NB4 (cell line): ENCODE measurements at regions not wholly inside any gene's neighbourhood (a gene's known extent, or its start where the extent isn't known, plus 50 kb on each side); places are given as distances from the start of the nearest gene placed in this dataset.

Experiments used
- DNase-seq: peaks from one replicate; pipeline ENCODE4 v3.0.0; 2010; ENCODE audit warnings: low read depth
- H3K4me3 ChIP-seq: one replicate; pipeline ENCODE4 v1.5.1; 2011; ENCODE audit warnings: mild to moderate bottlenecking, low read depth, low read length, moderate library complexity
- MYC ChIP-seq: IDR thresholded peaks from 2 replicates; pipeline ENCODE4 v1.6.1; 2011; ENCODE audit warnings: low read depth, low read length
- POLR2A ChIP-seq: IDR thresholded peaks from 2 replicates; pipeline ENCODE4 v1.6.1; 2011; ENCODE audit warnings: mild to moderate bottlenecking; ENCODE audit not compliant: insufficient read length; ENCODE audit errors: extremely low read depth
- TF ChIP-seq, protein P1 (sequence below): IDR thresholded peaks from 2 replicates; pipeline ENCODE4 v1.6.1; 2011; ENCODE audit warnings: low read depth, low read length
- TF ChIP-seq, protein P2 (sequence below): IDR thresholded peaks from one replicate; pipeline ENCODE4 v1.5.1; 2012; ENCODE audit warnings: low read depth, low read length

DNA sequence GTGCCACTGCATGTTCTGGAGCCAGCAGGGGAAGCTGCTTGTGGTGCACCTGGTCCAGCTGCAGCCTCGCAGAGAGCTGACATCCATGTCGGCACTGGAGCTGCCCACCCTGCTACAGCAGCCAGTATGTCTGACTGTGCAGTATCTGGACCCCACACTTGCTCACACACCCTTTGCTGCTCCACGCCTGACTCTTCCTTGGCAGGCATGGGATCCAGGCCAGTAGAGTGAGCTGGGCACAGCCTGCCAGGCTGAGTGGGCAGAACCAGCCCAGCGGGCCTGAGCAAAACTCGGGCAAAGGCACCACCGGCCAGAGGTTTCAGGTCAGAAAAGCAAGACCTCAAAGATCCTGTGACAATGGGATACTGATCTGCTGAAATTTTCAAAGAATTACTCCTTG lies 690.1 kb downstream of the STPG2 start:
- no peak overlapping the region for H3K4me3 ChIP-seq
- TF ChIP-seq MYC (no peak), POLR2A (no peak)
- TF ChIP-seq, protein P1, sequence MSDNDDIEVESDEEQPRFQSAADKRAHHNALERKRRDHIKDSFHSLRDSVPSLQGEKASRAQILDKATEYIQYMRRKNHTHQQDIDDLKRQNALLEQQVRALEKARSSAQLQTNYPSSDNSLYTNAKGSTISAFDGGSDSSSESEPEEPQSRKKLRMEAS: no peak
- TF ChIP-seq, protein P2, sequence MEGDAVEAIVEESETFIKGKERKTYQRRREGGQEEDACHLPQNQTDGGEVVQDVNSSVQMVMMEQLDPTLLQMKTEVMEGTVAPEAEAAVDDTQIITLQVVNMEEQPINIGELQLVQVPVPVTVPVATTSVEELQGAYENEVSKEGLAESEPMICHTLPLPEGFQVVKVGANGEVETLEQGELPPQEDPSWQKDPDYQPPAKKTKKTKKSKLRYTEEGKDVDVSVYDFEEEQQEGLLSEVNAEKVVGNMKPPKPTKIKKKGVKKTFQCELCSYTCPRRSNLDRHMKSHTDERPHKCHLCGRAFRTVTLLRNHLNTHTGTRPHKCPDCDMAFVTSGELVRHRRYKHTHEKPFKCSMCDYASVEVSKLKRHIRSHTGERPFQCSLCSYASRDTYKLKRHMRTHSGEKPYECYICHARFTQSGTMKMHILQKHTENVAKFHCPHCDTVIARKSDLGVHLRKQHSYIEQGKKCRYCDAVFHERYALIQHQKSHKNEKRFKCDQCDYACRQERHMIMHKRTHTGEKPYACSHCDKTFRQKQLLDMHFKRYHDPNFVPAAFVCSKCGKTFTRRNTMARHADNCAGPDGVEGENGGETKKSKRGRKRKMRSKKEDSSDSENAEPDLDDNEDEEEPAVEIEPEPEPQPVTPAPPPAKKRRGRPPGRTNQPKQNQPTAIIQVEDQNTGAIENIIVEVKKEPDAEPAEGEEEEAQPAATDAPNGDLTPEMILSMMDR: no peak
- no peak for DNase-seq

DNA sequence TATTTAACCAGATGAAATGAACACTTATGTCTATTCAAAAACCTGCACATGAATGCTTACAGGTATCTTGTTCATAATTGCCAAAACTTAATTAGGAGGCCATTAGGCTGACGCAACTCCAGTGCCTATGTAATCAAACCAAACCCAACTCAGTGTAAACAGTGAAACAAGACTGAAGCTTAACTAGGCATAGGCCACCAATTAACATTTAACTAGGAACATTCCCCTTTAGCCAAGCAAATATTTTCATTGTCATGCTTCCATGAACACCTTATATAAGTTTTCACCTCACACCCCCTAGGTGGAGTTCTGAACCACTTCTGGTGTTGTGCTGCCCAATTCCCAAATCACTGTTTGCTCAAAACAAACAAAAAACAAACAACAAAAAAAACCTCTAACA lies 686.0 kb downstream of the STPG2 start:
- no peak for DNase-seq
- H3K4me3 ChIP-seq: no peak overlapping the region
- TF ChIP-seq, protein P1: no peak
- TF ChIP-seq POLR2A (no peak), MYC (no peak)
- TF ChIP-seq, protein P2: no peak

DNA sequence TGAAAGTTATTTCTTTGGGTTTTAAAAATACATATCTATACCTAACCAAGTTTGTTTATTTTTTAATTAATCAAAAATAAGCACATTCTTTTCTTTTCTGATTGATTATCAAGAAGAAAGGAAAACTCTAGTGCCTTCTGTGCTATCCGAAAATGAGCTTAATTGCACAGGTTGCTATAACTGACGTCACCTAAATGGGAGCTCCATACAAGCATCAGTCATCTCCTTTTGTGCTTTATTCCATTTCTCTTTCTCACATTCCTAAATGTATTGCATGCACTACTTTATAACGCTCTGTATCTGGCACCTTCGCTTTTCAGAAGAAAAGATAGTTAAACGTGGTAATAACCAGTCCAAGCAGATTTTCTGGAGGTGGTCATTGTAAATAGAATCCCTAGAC lies 675.0 kb downstream of the STPG2 start:
- no peak overlapping the region for H3K4me3 ChIP-seq
- DNase-seq: no peak
- TF ChIP-seq, protein P2: no peak
- no peak for TF ChIP-seq MYC
- TF ChIP-seq, protein P1: no peak
- TF ChIP-seq POLR2A: no peak

DNA sequence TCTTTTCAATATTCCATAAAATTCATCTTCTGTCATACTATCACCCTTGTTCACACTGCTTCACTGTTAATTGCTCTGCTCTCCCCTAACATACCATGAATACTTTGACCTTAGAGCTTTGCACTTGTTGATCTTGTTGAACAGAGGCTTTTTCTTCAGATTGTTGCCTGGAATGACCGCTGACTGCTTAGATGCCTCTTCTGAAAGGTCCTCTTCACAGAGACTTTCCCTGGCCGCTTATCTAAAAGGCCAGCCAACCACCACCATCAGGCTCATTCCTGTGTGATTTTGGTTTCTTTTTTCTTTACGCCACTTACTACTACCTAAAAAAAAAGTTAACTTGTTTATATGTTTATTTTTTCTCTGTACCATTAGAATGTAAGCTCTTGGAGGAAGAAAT lies 667.7 kb downstream of the STPG2 start:
- TF ChIP-seq, protein P2: no peak
- TF ChIP-seq, protein P1: no peak
- TF ChIP-seq POLR2A: no peak
- TF ChIP-seq MYC: no peak
- DNase-seq: no peak
- H3K4me3 ChIP-seq: no peak overlapping the region

DNA sequence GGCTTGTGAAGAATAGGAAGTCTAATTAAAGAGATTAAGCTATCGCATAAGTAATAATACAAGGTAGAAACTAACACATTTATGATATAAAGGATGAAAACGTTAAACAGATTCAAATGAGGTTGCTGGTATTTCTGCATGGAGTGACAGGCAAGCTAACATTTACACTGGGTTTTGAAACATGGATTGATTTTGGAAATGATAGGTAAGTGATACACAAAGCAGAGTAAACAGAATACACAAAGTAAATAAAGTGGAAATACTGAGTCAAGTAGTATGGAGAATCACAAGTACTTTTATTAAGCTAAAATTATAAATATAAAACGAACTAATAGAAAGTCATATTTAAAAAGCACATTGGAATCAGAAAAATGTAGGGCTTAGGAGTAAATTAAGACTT lies 665.3 kb downstream of the STPG2 start:
- DNase-seq: no peak
- TF ChIP-seq, protein P2: no peak
- TF ChIP-seq POLR2A (no peak), MYC (no peak)
- TF ChIP-seq, protein P1: no peak
- H3K4me3 ChIP-seq: no peak overlapping the region

DNA sequence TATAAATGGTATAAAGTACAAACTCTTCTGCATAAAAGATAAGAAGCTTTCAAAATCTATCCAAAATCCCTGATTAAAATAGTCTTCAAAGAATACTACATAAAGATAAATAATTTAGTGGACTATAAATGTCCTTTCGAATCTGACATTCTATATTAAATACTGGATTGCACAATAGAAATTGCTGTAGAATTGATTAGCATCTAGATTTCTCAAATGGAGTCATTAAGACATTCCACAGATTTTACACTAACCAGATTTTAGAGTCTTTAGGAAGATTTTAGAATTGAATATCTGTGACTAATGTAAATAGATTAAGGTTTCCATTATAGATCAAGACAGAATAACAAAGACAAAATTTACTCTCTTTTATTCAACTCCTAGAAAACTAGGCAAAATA lies 663.9 kb downstream of the STPG2 start:
- no peak overlapping the region for H3K4me3 ChIP-seq
- TF ChIP-seq, protein P1: no peak
- TF ChIP-seq, protein P2: no peak
- TF ChIP-seq POLR2A (no peak), MYC (no peak)
- no peak for DNase-seq
